ENCODE measurements at regions not wholly inside any gene's neighbourhood (a gene's known extent, or its start where the extent isn't known, plus 50 kb on each side); places are given as distances from the start of the nearest gene placed in this dataset.

DNA sequence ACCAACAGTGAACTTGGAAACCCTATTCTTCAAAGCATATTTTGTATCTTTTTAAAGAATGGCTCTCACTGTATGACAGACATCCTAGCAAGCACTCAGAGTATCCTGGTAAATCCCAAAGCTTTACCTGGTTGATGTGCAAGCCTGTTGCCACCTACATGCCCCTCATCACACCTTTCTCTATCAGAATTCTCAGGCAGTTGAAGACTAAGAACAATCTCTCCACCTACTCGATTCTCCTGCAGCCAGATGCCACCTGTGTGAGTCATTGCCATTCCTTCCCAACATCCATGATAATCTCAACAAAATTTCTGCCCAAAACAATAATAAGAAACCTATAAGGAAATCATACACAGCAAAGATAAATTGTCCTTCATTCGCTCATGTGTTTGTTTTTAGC is 659.8 kb downstream of the BCL11A start:
- TF ChIP-seq, protein P1, sequence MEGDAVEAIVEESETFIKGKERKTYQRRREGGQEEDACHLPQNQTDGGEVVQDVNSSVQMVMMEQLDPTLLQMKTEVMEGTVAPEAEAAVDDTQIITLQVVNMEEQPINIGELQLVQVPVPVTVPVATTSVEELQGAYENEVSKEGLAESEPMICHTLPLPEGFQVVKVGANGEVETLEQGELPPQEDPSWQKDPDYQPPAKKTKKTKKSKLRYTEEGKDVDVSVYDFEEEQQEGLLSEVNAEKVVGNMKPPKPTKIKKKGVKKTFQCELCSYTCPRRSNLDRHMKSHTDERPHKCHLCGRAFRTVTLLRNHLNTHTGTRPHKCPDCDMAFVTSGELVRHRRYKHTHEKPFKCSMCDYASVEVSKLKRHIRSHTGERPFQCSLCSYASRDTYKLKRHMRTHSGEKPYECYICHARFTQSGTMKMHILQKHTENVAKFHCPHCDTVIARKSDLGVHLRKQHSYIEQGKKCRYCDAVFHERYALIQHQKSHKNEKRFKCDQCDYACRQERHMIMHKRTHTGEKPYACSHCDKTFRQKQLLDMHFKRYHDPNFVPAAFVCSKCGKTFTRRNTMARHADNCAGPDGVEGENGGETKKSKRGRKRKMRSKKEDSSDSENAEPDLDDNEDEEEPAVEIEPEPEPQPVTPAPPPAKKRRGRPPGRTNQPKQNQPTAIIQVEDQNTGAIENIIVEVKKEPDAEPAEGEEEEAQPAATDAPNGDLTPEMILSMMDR (IDR thresholded peaks at IDR 0.05; ENCODE audit: borderline replicate concordance, extremely low read depth, low read length, poor library complexity, severe bottlenecking): no peak
- TF ChIP-seq EZH2 (IDR thresholded peaks at IDR 0.05; ENCODE audit: borderline replicate concordance, low read depth, low read length, severe bottlenecking): no peak
